HG03354 (cell line): ENCODE measurements at regions not wholly inside any gene's neighbourhood (a gene's known extent, or its start where the extent isn't known, plus 50 kb on each side); places are given as distances from the start of the nearest gene placed in this dataset.
"Not testable (repeated sequence)": the region's sequence is repeated elsewhere in the genome, so short reads cannot be mapped to it uniquely, and the experiment has no call there.

Experiments
- ATAC-seq: cut with Tn5 transposase; IDR thresholded peaks from one replicate; pipeline ENCODE4 v1.9.1; 2021; ENCODE audit warnings: mild to moderate bottlenecking; ENCODE audit not compliant: unreplicated experiment, poor library complexity, severe bottlenecking

GRCh38 chr5:158530115-158530514 lies 569.6 kb downstream of the EBF1 start:
- no peak for ATAC-seq

- no peak for ATAC-seq
Observed at GRCh38 chr5:158529454-158529853, 570.3 kb downstream of the EBF1 start.

GRCh38 chr5:158525663-158526062 lies 574.1 kb downstream of the EBF1 start:
- no peak for ATAC-seq

- ATAC-seq = no peak
Observed at GRCh38 chr5:158524070-158524469, 575.6 kb downstream of the EBF1 start.

GRCh38 chr5:158522776-158523175 lies 576.9 kb downstream of the EBF1 start:
- ATAC-seq = no peak

- no peak for ATAC-seq
Observed at GRCh38 chr5:158521995-158522394, 577.7 kb downstream of the EBF1 start.

GRCh38 chr5:158519433-158520021 lies 580.2 kb downstream of the EBF1 start:
- no peak for ATAC-seq

- ATAC-seq = no peak
Observed at GRCh38 chr5:158516521-158516920, 583.2 kb downstream of the EBF1 start.

GRCh38 chr5:158514986-158515359 lies 584.7 kb downstream of the EBF1 start:
- no peak for ATAC-seq

GRCh38 chr5:158514319-158514985 lies 585.3 kb downstream of the EBF1 start:
- ATAC-seq = no peak

- ATAC-seq = no peak
Observed at GRCh38 chr5:158513490-158514318, 586.0 kb downstream of the EBF1 start.

- ATAC-seq = peak; percentile 92
Observed at GRCh38 chr5:158511454-158511853, 588.3 kb downstream of the EBF1 start.

- no peak for ATAC-seq
Observed at GRCh38 chr5:158510479-158510878, 589.2 kb downstream of the EBF1 start.

- no peak for ATAC-seq
Observed at GRCh38 chr5:158506648-158507047, 593.1 kb downstream of the EBF1 start.

- no peak for ATAC-seq
Observed at GRCh38 chr5:158502686-158503085, 597.0 kb downstream of the EBF1 start.

GRCh38 chr5:158499892-158500418 lies 599.8 kb downstream of the EBF1 start:
- ATAC-seq = no peak

GRCh38 chr5:158499075-158499891 lies 600.4 kb downstream of the EBF1 start:
- ATAC-seq = no peak

GRCh38 chr5:158496624-158497023 lies 603.1 kb downstream of the EBF1 start:
- no peak for ATAC-seq

- ATAC-seq = no peak
Observed at GRCh38 chr5:158494541-158494940, 605.2 kb downstream of the EBF1 start.

- not testable (repeated sequence) for ATAC-seq
Observed at GRCh38 chr5:158494044-158494443, 605.7 kb downstream of the EBF1 start.
